ENCODE measurements at regions not wholly inside any gene's neighbourhood (a gene's known extent, or its start where the extent isn't known, plus 50 kb on each side); places are given as distances from the start of the nearest gene placed in this dataset.

GRCh38 chr3:151964743-151965142 lies 91.3 kb downstream of the SUCNR1 start:
- DNase-seq, result no peak
- H3K36me3 ChIP-seq (ENCODE audit: low read depth, missing control alignments), result no peaks in the 10 kb centered on the region

GRCh38 chr3:151969026-151969642 lies 95.7 kb downstream of the SUCNR1 start:
- Histone ChIP-seq H3K27me3 (no peaks in the 10 kb centered on the region), H3K9me3 (no peaks in the 10 kb centered on the region), H3K4me3 (no peak overlapping the region), H3K27ac (no peak overlapping the region), H3K4me1 (no peaks in the 10 kb centered on the region), H3K36me3 (ENCODE audit: low read depth, missing control alignments) (no peaks in the 10 kb centered on the region)
- intact Hi-C loops (cut with DNase I; ENCODE audit: low total_unique reads), result no loop called here
- TF ChIP-seq POLR2A (IDR thresholded peaks at IDR 0.05), result no peak
- 85 to 95% methylated on average over 2 of the region's 2 CpGs for WGBS, 2 donors
- no peak for DNase-seq

More at GRCh38 chr3:151964743-151965142, 91.3 kb downstream of the SUCNR1 start:
- H3K9me3 ChIP-seq, result no peaks in the 10 kb centered on the region
- TF ChIP-seq POLR2A (IDR thresholded peaks at IDR 0.05) (no peak), CTCF (IDR thresholded peaks at IDR 0.05) (no peak)
- H3K4me1 ChIP-seq, result no peaks in the 10 kb centered on the region
- no peak overlapping the region for H3K4me3 ChIP-seq
- intact Hi-C loops (cut with DNase I; ENCODE audit: low total_unique reads), result no loop called here
- H3K27ac ChIP-seq, result no peak overlapping the region
- WGBS, 2 donors, result 75 to 80% methylated on average over 1 of the region's 1 CpG
- no peaks in the 10 kb centered on the region for H3K27me3 ChIP-seq

GRCh38 chr3:151971814-151972579 lies 98.6 kb downstream of the SUCNR1 start:
- no peaks in the 10 kb centered on the region for H3K4me1 ChIP-seq
- H3K36me3 ChIP-seq (ENCODE audit: low read depth, missing control alignments), result no peaks in the 10 kb centered on the region
- intact Hi-C loops (cut with DNase I; ENCODE audit: low total_unique reads), result no loop called here
- no peak for DNase-seq
- H3K27me3 ChIP-seq, result no peaks in the 10 kb centered on the region
- TF ChIP-seq CTCF (IDR thresholded peaks at IDR 0.05) (no peak), POLR2A (IDR thresholded peaks at IDR 0.05) (no peak)
- no peak overlapping the region for H3K27ac ChIP-seq
- no peak overlapping the region for H3K4me3 ChIP-seq
- H3K9me3 ChIP-seq, result no peaks in the 10 kb centered on the region
- WGBS, 2 donors, result 71 to 83% methylated on average over 5 of the region's 5 CpGs

- Histone ChIP-seq H3K9me3 (no peaks in the 10 kb centered on the region), H3K4me1 (no peaks in the 10 kb centered on the region), H3K27ac (no peak overlapping the region), H3K27me3 (no peaks in the 10 kb centered on the region), H3K4me3 (no peak overlapping the region), H3K36me3 (ENCODE audit: low read depth, missing control alignments) (no peaks in the 10 kb centered on the region)
- TF ChIP-seq CTCF (IDR thresholded peaks at IDR 0.05) (no peak), POLR2A (IDR thresholded peaks at IDR 0.05) (no peak)
- WGBS, 2 donors, result 54 to 68% methylated on average over 3 of the region's 3 CpGs
- intact Hi-C loops (cut with DNase I; ENCODE audit: low total_unique reads), result no loop called here
- no peak for DNase-seq
These were observed 100.6 kb downstream of the SUCNR1 start for GRCh38 chr3:151974067-151974466.

GRCh38 chr3:151976211-151977050 lies 103.0 kb downstream of the SUCNR1 start:
- intact Hi-C loops (cut with DNase I; ENCODE audit: low total_unique reads), result no loop called here
- H3K4me1 ChIP-seq, result no peaks in the 10 kb centered on the region
- no peaks in the 10 kb centered on the region for H3K27me3 ChIP-seq
- H3K9me3 ChIP-seq, result no peaks in the 10 kb centered on the region
- TF ChIP-seq CTCF (IDR thresholded peaks at IDR 0.05) (no peak), POLR2A (IDR thresholded peaks at IDR 0.05) (no peak)
- 58 to 76% methylated on average over 3 of the region's 3 CpGs for WGBS, 2 donors
- no peak overlapping the region for H3K4me3 ChIP-seq
- no peak overlapping the region for H3K27ac ChIP-seq
- DNase-seq, result no peak
- no peaks in the 10 kb centered on the region for H3K36me3 ChIP-seq (ENCODE audit: low read depth, missing control alignments)
